Stomach (tissue), 8 donors: ENCODE measurements at regions not wholly inside any gene's neighbourhood (a gene's known extent, or its start where the extent isn't known, plus 50 kb on each side); places are given as distances from the start of the nearest gene placed in this dataset.

ENCODE experiments used
- DNase-seq, 2 donors: peaks; one replicate each; pipeline versions ENCODE4 v3.0.0 to v3.0.0-alpha.2; 2013 to 2019
- H3K27ac ChIP-seq, 5 donors: fragments of 200-600 bp in 4 of 5; sonication (generic) in 4 of 5; one replicate each; pipeline ENCODE4 v1.5.1; 2013 to 2019; ENCODE audit warnings: mild to moderate bottlenecking in 1 of 5, moderate library complexity in 1 of 5
- H3K27me3 ChIP-seq, 3 donors: fragments of 200-600 bp; sonication (generic); one replicate each; pipeline ENCODE4 v1.5.1; 2017 to 2019; ENCODE audit warnings: mixed run types in 1 of 3
- H3K36me3 ChIP-seq, 4 donors: fragments of 200-600 bp; sonication (generic); 1 replicate in 3 of 4; 2 replicates in 1 of 4; pipeline ENCODE4 v1.5.1; 2016 to 2019
- H3K4me1 ChIP-seq, 4 donors: fragments of 200-600 bp; sonication (generic); one replicate each; pipeline ENCODE4 v1.5.1; 2016 to 2019
- H3K4me3 ChIP-seq, 4 donors: fragments of 200-600 bp; sonication (generic) in 3 of 4; one replicate each; pipeline ENCODE4 v1.5.1; 2016 to 2019; ENCODE audit warnings: mild to moderate bottlenecking in 1 of 4
- H3K9me3 ChIP-seq, 4 donors: fragments of 200-600 bp; sonication (generic); one replicate each; pipeline ENCODE4 v1.5.1; 2016 to 2019
- CTCF ChIP-seq, 7 experiments: fragments of 450-650 bp in 4 of 7; fragments of 200-600 bp in 3 of 7; sonication (generic) in 3 of 7; IDR thresholded peaks; one replicate each; pipeline ENCODE4 v1.5.1; 2016 to 2019; ENCODE audit warnings: antibody characterized with exemption in 7 of 7, control low read depth in 2 of 7, mild to moderate bottlenecking in 1 of 7
- EP300 ChIP-seq: sonication (generic); formaldehyde crosslinking; IDR thresholded peaks from one replicate; pipeline ENCODE4 v1.6.1; 2017; ENCODE audit warnings: antibody characterized with exemption
- POLR2A ChIP-seq, 4 donors: fragments of 450-650 bp; IDR thresholded peaks; one replicate each; pipeline ENCODE4 v1.6.1; 2016; ENCODE audit warnings: antibody characterized with exemption in 4 of 4, control low read depth in 2 of 4, mild to moderate bottlenecking in 1 of 4, moderate library complexity in 1 of 4
- POLR2AphosphoS5 ChIP-seq, 3 donors: sonication (generic); formaldehyde crosslinking; IDR thresholded peaks; one replicate each; pipeline ENCODE4 v1.6.1; 2016; ENCODE audit warnings: antibody characterized with exemption in 3 of 3
- WGBS, 5 donors: extraction: QIAGEN DNeasy Blood & Tissue Kit in 3 of 5; methylation state at CpG; one replicate each; pipeline versions ENCODE4 v1.1.5 to v1.1.7; 2013 to 2018; 5-methylcytosine and 5-hydroxymethylcytosine counted together
- intact Hi-C: fragments of 100-400 bp; cut with DNase I; formaldehyde crosslinking; loops from one replicate; pipeline ENCODE4 v1.15.1; 2023; ENCODE audit warnings: low total_unique reads
- donor health status: healthy with polysubstance abuse.
- donor health status: Bipolar disorder and iron deficiency.
- donor health status: healthy.

- Histone ChIP-seq H3K4me3 (no peak overlapping the region), H3K36me3 (no peaks in the 10 kb centered on the region), H3K27ac (no peak overlapping the region), H3K9me3 (peaks cover 0 to 16% (median 0%) of the 10 kb centered on the region in 4 donors), H3K4me1 (no peaks in the 10 kb centered on the region), H3K27me3 (no peaks in the 10 kb centered on the region)
- 76 to 99% (median 90%) methylated on average over 1 of the region's 1 CpG for WGBS, 5 donors
- TF ChIP-seq POLR2A (IDR thresholded peaks at IDR 0.05) (no peak), EP300 (no peak), CTCF (IDR thresholded peaks at IDR 0.05) (no peak), POLR2AphosphoS5 (IDR thresholded peaks at IDR 0.05) (no peak)
- intact Hi-C loops = no loop called here
- DNase-seq = no peak
Measured at GRCh38 chr5:27172693-27173092, 134.3 kb upstream of the CDH9 start.

- H3K4me1 ChIP-seq = no peaks in the 10 kb centered on the region
- intact Hi-C loops = no loop called here
- WGBS, 5 donors = 74 to 81% (median 81%) methylated on average over 15 of the region's 15 CpGs
- H3K4me3 ChIP-seq = no peak overlapping the region
- TF ChIP-seq EP300 (no peak), POLR2A (IDR thresholded peaks at IDR 0.05) (no peak), CTCF (IDR thresholded peaks at IDR 0.05) (no peak), POLR2AphosphoS5 (IDR thresholded peaks at IDR 0.05) (no peak)
- peak in 1 of 2 donors; percentile 18 for DNase-seq
- H3K27ac ChIP-seq = no peak overlapping the region
- no peaks in the 10 kb centered on the region for H3K36me3 ChIP-seq
- H3K27me3 ChIP-seq = no peaks in the 10 kb centered on the region
- peaks cover 0 to 16% (median 0%) of the 10 kb centered on the region in 4 donors for H3K9me3 ChIP-seq
Measured at GRCh38 chr5:27171761-27172261, 133.4 kb upstream of the CDH9 start.

GRCh38 chr5:27158775-27159174, 120.4 kb upstream of the CDH9 start:
- H3K27me3 ChIP-seq = no peaks in the 10 kb centered on the region
- no peak for DNase-seq
- TF ChIP-seq POLR2A (IDR thresholded peaks at IDR 0.05) = no peak
- no peak for TF ChIP-seq POLR2AphosphoS5 (IDR thresholded peaks at IDR 0.05)
- no peak for TF ChIP-seq CTCF (IDR thresholded peaks at IDR 0.05)
- no peak for TF ChIP-seq EP300
- no peak overlapping the region for H3K4me3 ChIP-seq
- H3K27ac ChIP-seq = no peak overlapping the region
- H3K36me3 ChIP-seq = no peaks in the 10 kb centered on the region
- 28 to 76% (median 52%) methylated on average over 1 of the region's 1 CpG for WGBS, 5 donors
- H3K4me1 ChIP-seq = no peaks in the 10 kb centered on the region
- intact Hi-C loops = no loop called here
- peaks cover 0 to 41% (median 25%) of the 10 kb centered on the region in 4 donors for H3K9me3 ChIP-seq

GRCh38 chr5:27158171-27158570, 119.8 kb upstream of the CDH9 start:
- DNase-seq = no peak
- H3K36me3 ChIP-seq = no peaks in the 10 kb centered on the region
- no peaks in the 10 kb centered on the region for H3K4me1 ChIP-seq
- intact Hi-C loops = no loop called here
- peaks cover under 1 to 44% (median 25%) of the 10 kb centered on the region in 4 donors for H3K9me3 ChIP-seq
- no peak overlapping the region for H3K4me3 ChIP-seq
- TF ChIP-seq POLR2AphosphoS5 (IDR thresholded peaks at IDR 0.05) (no peak), EP300 (no peak), CTCF (IDR thresholded peaks at IDR 0.05) (no peak), POLR2A (IDR thresholded peaks at IDR 0.05) (no peak)
- H3K27me3 ChIP-seq = no peaks in the 10 kb centered on the region
- no peak overlapping the region for H3K27ac ChIP-seq
